GM21381 (cell line): ENCODE measurements at regions not wholly inside any gene's neighbourhood (a gene's known extent, or its start where the extent isn't known, plus 50 kb on each side); places are given as distances from the start of the nearest gene placed in this dataset.
"Not testable (repeated sequence)": the region's sequence is repeated elsewhere in the genome, so short reads cannot be mapped to it uniquely, and the experiment has no call there.

Experiments
- ATAC-seq: cut with Tn5 transposase; IDR thresholded peaks from one replicate; pipeline ENCODE4 v1.9.1; 2021; ENCODE audit warnings: mild to moderate bottlenecking, moderate library complexity; ENCODE audit not compliant: unreplicated experiment

DNA sequence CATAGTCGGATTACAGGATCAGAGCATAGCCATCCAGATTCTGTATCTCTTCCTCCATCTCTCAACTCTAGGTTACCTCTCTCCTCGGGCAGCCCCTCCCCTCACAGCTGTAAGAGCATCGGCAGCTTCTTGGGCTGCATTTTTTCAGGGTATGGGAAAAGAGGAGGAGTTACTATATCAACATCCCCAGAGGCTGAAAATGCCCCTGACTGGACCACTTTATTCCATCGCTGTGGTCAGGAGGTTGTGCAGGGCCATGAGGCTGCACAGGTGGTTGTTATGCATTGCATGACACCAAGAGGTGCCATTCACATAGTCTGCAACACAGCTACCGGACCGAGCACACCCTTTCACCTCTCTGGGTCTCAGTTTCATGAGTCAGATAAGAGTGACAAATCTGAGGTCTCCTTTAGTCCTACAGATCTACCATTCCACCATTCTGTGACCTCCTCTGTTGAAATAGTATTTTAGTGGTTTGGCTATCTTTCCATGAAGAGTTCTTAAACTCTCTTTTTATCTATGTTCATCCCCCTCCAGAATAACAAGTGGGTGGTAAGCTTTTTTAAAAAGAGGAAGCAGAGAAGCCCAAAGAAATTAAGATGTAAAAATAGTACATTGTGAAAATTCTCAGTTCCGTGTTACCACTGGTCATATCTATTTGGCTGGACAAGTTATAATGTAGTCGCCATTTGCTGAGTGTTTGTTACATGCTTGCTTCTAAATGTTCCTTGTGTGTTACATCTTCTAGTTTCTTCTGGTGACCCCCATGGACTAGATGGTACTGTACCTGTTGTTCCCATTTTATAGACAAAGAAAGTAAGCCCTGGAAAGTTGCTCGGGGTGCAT, 56.6 kb upstream of the SLC1A4 start:
- ATAC-seq, result peak; percentile 82

DNA sequence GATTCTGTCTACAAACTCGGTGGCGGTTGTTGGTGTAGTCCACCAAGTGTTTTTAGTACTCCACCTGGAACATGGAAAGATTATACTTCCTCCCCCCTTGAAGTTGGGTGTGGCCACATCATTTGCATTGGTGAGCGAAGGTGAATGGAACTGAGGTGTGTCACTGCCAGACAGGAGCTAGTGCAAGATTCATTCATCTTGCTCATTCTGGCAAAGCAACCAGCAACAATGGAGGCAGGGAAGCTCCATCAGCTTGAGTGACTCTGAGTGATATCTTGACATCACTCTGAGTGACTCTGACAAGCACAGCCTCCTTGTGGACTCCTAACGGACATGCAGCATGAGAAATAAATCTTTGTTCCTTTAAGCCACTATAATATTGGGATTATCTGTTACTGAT, 54.7 kb upstream of the SLC1A4 start:
- no peak for ATAC-seq

DNA sequence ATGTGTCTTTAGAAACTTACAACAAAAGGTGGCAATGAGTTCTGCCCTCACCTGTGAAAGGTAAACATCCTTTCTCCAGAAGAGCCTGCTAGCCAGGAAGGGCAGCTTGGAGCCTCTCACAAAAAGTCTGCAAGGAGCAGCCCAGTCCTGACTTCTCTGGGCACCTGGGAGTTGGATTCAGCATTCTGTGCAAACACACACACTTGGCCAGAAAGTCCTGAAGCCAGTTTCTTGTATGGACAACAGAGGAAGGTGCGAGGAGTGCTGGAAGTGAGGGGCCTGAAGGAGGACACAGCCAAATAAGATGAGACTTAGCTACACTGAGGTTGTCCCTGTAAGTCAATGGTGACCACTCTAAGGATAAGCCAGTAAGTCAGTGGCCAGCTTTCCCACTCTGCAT, 52.4 kb upstream of the SLC1A4 start:
- ATAC-seq, result no peak

DNA sequence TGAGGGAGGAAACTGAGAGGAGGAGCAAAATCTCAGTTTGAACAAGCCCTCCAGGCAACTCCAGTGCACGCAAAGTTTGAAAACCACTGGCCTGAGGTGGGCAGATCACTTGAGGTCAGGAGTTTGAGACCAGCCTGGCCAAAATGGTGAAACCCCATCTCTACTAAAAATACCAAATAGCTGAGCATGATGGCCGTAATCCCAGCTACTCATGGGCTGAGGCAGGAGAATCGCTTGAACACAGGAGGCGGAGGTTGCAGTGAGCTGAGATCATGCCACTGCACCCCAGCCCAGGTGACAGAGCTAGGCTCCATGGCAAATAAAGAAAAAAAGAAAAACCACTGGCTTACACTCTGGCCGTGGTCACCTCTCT, 51.9 kb upstream of the SLC1A4 start:
- not testable (repeated sequence) for ATAC-seq

DNA sequence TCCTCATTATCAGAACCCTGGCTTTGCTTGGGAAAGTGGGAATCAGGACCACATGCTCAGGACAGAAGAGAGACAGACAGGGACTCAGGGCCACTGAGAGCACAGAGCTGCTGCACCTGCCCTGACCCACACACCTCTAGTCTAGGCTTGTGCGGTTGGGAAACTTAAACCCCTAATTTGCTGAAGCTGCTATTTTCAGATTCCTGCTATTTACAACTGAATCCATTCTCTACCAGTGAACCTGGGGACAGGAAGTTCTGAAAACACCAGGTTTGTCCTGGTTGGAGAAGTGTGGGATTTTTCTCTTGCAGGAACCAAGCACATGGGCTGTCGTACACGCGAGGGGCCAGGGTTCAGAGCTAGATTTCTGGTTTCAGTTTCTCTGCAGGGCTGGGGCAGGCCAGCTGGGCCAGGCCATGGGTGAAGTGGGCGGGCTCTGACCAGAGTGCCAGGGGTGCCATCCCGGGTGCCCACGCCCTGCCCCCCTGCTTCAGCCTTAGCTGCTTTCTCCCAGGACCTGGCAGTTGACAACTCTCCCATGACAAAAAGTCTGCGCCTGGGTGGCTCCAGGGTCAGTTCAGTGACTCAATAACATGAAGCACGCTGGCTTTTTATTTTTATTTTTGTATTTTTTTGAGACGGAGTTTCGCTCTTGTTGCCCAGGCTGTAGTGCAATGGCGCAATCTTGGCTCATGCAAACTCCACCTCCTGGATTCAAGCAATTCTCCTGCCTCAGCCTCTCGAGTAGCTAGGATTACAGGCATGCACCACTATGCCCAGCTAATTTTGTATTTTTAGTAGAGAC, 51.3 kb upstream of the SLC1A4 start:
- peak; percentile 51 for ATAC-seq

DNA sequence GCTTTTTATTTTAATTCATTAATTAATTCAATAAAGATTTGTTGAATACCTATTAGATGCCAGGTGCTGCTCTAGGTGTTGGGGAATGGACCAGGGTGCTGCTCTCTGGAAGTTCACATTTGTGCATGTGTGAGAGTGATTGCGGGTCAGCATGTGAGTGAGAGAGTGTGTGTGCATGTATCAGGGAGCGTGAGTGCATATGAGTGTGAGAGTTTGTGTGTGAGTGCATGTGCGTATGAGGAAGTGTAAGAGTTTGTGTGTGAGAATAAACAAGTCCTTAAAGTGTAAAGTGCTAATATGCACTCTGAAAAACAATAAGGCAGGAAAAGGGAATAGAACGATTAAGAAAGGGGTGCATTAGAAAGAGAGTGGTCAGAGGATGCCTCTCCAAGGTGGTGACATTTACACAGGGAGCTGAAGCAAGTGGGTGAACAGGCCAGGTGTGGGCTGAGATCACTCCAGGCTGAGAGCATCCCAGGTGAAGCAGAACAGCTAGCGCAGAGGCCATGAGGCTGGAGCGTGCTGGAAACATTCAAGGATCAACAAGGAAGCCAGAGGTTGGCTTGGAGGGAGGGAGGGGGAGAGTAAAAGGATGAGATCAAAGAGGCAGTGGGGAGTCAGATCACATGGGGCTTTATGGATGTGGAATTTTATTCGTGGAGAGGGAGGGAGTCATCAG, 50.5 kb upstream of the SLC1A4 start:
- ATAC-seq, result no peak

DNA sequence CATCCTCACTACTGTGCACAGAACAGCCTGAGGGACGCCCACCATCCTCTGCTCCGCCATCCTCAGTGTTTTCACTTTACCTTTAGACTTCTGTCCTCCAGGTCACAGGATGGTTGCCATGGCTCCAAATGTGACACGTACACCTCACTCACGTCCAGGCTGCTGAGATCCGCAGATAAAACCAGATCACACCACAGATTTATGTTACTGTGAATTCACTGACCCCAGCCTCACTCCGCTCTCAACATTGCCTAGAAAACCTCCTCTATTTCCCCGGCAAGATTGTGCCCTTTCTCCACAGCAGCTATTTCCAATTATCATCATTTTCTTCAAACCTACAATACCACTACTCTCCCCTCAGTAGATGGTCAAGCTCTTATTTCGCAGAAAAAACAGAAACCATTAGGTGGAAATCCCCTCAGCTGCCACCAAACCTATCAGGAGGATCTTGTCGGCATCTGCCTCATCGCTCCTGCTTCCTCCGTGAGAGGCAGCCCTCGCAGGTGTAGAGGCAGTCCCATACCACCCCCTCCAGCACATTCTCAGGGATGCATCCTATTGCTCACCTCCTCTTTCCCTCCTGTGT, 49.8 kb upstream of the SLC1A4 start:
- ATAC-seq, result peak; percentile 43
